ENCODE measurements at regions not wholly inside any gene's neighbourhood (a gene's known extent, or its start where the extent isn't known, plus 50 kb on each side); places are given as distances from the start of the nearest gene placed in this dataset.

DNA sequence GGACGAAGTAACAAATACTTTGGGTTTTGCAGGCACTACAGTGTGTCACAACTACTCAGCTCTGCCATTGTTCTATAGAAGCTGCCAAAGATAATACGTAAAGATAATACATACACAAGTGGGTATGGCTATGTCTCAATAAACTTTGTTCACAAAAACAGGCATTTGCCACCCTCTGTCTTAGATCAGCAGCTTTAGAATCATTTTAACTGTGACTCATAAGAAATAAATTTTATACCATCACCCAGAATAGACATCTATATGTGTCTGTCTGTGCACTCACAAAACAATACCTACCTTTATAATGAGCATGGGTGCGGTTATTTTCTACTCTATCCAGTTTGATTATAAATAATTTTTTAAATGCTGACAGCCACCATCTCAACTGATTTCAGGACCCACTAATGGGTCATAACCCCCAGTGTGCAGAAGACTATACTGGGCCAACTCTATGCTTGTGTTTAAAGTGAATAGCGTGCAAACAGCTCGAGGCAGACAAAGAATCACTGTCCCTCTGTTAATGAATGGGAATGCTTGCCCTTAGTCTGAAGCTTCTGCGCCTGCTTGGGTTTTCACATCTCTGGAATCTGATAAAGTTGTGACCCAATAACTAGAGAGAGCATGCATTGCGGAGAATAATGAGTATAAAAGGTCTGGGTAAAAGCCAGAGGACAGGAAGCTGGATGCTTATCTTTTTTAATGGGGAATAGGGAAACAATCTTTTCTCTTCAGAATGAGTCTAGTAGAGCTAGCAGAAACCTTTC is 216.2 kb downstream of the PLPP3 start:
- Histone ChIP-seq H3K27ac (no peak overlapping the region), H3K27me3 (no peaks in the 10 kb centered on the region), H3K36me3 (no peaks in the 10 kb centered on the region), H3K4me3 (no peak overlapping the region), H3K4me1 (ENCODE audit: insufficient read depth) (no peaks in the 10 kb centered on the region), H3K9me3 (no peaks in the 10 kb centered on the region)
- no peak for TF ChIP-seq POLR2A (IDR thresholded peaks at IDR 0.05)
- TF ChIP-seq EP300 (IDR thresholded peaks at IDR 0.05), result no peak
- no peak for TF ChIP-seq CTCF (IDR thresholded peaks at IDR 0.05)
- intact Hi-C loops (cut with DNase I), result no loop called here
- no peak for DNase-seq
- 91 to 96% (median 95%) methylated on average over 7 of the region's 7 CpGs for WGBS, 3 donors

GRCh38 chr1:56360021-56360420 is 219.3 kb downstream of the PLPP3 start:
- Histone ChIP-seq H3K9me3 (no peaks in the 10 kb centered on the region), H3K36me3 (no peaks in the 10 kb centered on the region), H3K4me3 (no peak overlapping the region), H3K27ac (no peak overlapping the region), H3K27me3 (no peaks in the 10 kb centered on the region), H3K4me1 (ENCODE audit: insufficient read depth) (no peaks in the 10 kb centered on the region)
- intact Hi-C loops (cut with DNase I), result no loop called here
- no peak for DNase-seq
- TF ChIP-seq CTCF (IDR thresholded peaks at IDR 0.05) (no peak), POLR2A (IDR thresholded peaks at IDR 0.05) (no peak), EP300 (IDR thresholded peaks at IDR 0.05) (no peak)
- WGBS, 3 donors, result 88 to 90% (median 89%) methylated on average over 3 of the region's 3 CpGs

- no peak for TF ChIP-seq POLR2A (IDR thresholded peaks at IDR 0.05)
- TF ChIP-seq CTCF (IDR thresholded peaks at IDR 0.05), result no peak
- TF ChIP-seq EP300 (IDR thresholded peaks at IDR 0.05), result no peak
- H3K27ac ChIP-seq, result no peak overlapping the region
- 78 to 98% (median 95%) methylated on average over 2 of the region's 2 CpGs for WGBS, 3 donors
Observed at GRCh38 chr1:56359056-56359455, 220.3 kb downstream of the PLPP3 start.

DNA sequence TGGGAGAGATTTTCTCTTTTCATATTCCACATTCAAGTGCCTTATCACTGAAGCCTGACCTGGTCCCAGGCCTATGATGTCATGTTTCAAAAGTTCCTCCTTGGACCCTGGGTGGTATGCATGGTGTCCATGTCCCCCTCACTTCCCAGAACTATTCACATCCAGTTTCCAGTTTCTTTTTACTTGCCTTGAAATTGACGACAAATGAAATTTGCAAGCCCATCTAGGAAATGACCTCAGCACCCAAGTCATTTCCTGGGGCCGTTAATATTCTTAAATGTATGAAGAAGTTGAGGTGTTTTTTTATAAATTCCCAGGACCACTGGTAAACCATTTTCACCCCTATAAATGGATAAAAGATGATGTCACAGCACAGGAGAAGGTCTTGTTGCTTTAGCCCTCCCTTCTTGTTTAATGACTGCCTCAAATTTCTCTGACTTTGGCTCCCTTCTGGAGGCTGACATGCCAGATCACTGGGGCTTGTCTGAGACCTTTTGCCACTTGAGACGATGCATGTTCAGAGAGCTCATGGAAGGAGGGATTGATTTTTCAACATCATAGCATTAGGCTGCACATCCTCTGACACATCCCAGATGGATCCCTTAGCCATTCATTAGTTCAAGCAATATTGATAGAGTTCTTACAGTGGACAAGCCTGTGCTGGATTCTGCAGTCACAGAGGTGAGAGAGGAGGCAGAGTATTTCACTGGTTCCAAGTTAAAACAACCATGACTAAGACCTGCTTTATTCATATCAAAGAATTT is 221.3 kb downstream of the PLPP3 start:
- Histone ChIP-seq H3K27ac (no peak overlapping the region), H3K4me1 (ENCODE audit: insufficient read depth) (no peaks in the 10 kb centered on the region), H3K9me3 (no peaks in the 10 kb centered on the region), H3K36me3 (no peaks in the 10 kb centered on the region), H3K27me3 (no peaks in the 10 kb centered on the region), H3K4me3 (no peak overlapping the region)
- TF ChIP-seq POLR2A (IDR thresholded peaks at IDR 0.05) (no peak), CTCF (IDR thresholded peaks at IDR 0.05) (no peak)
- DNase-seq, result no peak
- intact Hi-C loops (cut with DNase I), result no loop called here
- WGBS, 3 donors, result 62 to 66% (median 63%) methylated on average over 3 of the region's 3 CpGs

More at GRCh38 chr1:56359056-56359455, 220.3 kb downstream of the PLPP3 start:
- intact Hi-C loops (cut with DNase I), result no loop called here
- Histone ChIP-seq H3K4me3 (no peak overlapping the region), H3K27me3 (no peaks in the 10 kb centered on the region), H3K4me1 (ENCODE audit: insufficient read depth) (no peaks in the 10 kb centered on the region), H3K36me3 (no peaks in the 10 kb centered on the region), H3K9me3 (no peaks in the 10 kb centered on the region)
- DNase-seq, result no peak

All from ovary (tissue), 7 donors.